Neural progenitor cell (in vitro differentiated cells): ENCODE measurements at regions not wholly inside any gene's neighbourhood (a gene's known extent, or its start where the extent isn't known, plus 50 kb on each side); places are given as distances from the start of the nearest gene placed in this dataset.

Source experiments
- CTCF ChIP-seq: fragments of 200-600 bp; sonication (generic); IDR thresholded peaks from 2 replicates; pipeline ENCODE4 v1.5.1; 2017; ENCODE audit warnings: antibody characterized with exemption, mild to moderate bottlenecking
- EZH2 ChIP-seq: fragments of 200-600 bp; sonication (generic); IDR thresholded peaks from 2 replicates; pipeline ENCODE4 v1.6.1; 2017; ENCODE audit warnings: antibody characterized with exemption, mild to moderate bottlenecking, moderate library complexity
- EZH2phosphoT487 ChIP-seq: fragments of 200-600 bp; sonication (generic); IDR thresholded peaks from 2 replicates; pipeline ENCODE4 v1.6.1; 2017; ENCODE audit warnings: antibody characterized with exemption

- no peak for TF ChIP-seq EZH2
- no peak for TF ChIP-seq CTCF
- TF ChIP-seq EZH2phosphoT487: no peak
Measured at GRCh38 chr6:3635482-3635881, 116.0 kb downstream of the PXDC1 start.
